Neural progenitor cell (in vitro differentiated cells): ENCODE measurements at regions not wholly inside any gene's neighbourhood (a gene's known extent, or its start where the extent isn't known, plus 50 kb on each side); places are given as distances from the start of the nearest gene placed in this dataset.

Experiments
- EZH2 ChIP-seq: fragments of 200-600 bp; sonication (generic); IDR thresholded peaks from 2 replicates; pipeline ENCODE4 v1.6.1; 2017; ENCODE audit warnings: antibody characterized with exemption, mild to moderate bottlenecking, moderate library complexity
- TF ChIP-seq, protein P1 (sequence below): fragments of 200-600 bp; sonication (generic); IDR thresholded peaks from 2 replicates; pipeline ENCODE4 v1.5.1; 2017; ENCODE audit warnings: antibody characterized with exemption, mild to moderate bottlenecking

- TF ChIP-seq, protein P1, sequence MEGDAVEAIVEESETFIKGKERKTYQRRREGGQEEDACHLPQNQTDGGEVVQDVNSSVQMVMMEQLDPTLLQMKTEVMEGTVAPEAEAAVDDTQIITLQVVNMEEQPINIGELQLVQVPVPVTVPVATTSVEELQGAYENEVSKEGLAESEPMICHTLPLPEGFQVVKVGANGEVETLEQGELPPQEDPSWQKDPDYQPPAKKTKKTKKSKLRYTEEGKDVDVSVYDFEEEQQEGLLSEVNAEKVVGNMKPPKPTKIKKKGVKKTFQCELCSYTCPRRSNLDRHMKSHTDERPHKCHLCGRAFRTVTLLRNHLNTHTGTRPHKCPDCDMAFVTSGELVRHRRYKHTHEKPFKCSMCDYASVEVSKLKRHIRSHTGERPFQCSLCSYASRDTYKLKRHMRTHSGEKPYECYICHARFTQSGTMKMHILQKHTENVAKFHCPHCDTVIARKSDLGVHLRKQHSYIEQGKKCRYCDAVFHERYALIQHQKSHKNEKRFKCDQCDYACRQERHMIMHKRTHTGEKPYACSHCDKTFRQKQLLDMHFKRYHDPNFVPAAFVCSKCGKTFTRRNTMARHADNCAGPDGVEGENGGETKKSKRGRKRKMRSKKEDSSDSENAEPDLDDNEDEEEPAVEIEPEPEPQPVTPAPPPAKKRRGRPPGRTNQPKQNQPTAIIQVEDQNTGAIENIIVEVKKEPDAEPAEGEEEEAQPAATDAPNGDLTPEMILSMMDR, result no peak
- TF ChIP-seq EZH2, result no peak
These were observed 715.9 kb downstream of the TECRL start for GRCh38 chr4:63693321-63693720.
